Endothelial cell of umbilical vein (primary cell): ENCODE measurements at regions not wholly inside any gene's neighbourhood (a gene's known extent, or its start where the extent isn't known, plus 50 kb on each side); places are given as distances from the start of the nearest gene placed in this dataset.

Source experiments
- BruUV-seq: library from RNA; stranded (reverse); fragments of 400-500 nt; replicated peaks from 2 replicates; lab custom pipeline; 2021; lab: Mats Ljungman, UMichigan
- CTCF ChIA-PET: fragments of 300-600, 350-600 bp; sonication (Branson Sonifier 250); formaldehyde crosslinking; loops from one replicate; lab custom pipeline; 2021; ENCODE audit warnings: antibody characterized with exemption, inconsistent platforms; lab: Charles Lee
- POLR2A ChIA-PET: fragments of 300-600, 350-600 bp; sonication (Branson Sonifier 250); formaldehyde crosslinking; loops from one replicate; lab custom pipeline; 2021; ENCODE audit warnings: antibody characterized with exemption, inconsistent platforms; lab: Charles Lee
- DNase-seq: peaks from one replicate; pipeline ENCODE4 v3.0.0-alpha.2; 2011; ENCODE audit warnings: low read depth, low spot score
- FAIRE-seq: peaks from 2 replicates; lab custom pipeline; 2011; peaks lifted over from hg19 to GRCh38; lab: Jason Lieb, UNC
- H2AFZ ChIP-seq: 2 replicates; pipeline ENCODE4 v1.6.0; 2012; ENCODE audit warnings: low read depth, low read length, control low read depth, inconsistent platforms
- H3K27ac ChIP-seq: 2 replicates; pipeline ENCODE4 v1.5.1; 2011; ENCODE audit warnings: low read depth, mild to moderate bottlenecking, control low read depth, low read length, moderate library complexity; ENCODE audit not compliant: insufficient read depth
- H3K27me3 ChIP-seq, 2 experiments: 2 replicates each; pipeline versions ENCODE4 v1.6.0 to v1.6.1; 2011; ENCODE audit warnings: low read length in 2 of 2, mixed read lengths in 1 of 2; ENCODE audit not compliant: control insufficient read depth in 2 of 2, insufficient read depth in 2 of 2
- H3K36me3 ChIP-seq, 2 experiments: 2 replicates in 1 of 2; 3 replicates in 1 of 2; pipeline ENCODE4 v1.5.1; 2011; ENCODE audit warnings: low read length in 2 of 2, mild to moderate bottlenecking in 1 of 2, moderate library complexity in 1 of 2; ENCODE audit not compliant: control insufficient read depth in 2 of 2, insufficient read depth in 2 of 2; ENCODE audit errors: extremely low read depth in 1 of 2
- H3K4me1 ChIP-seq: 3 replicates; pipeline ENCODE4 v1.5.1; 2011; ENCODE audit warnings: mild to moderate bottlenecking, low read length; ENCODE audit not compliant: control insufficient read depth, insufficient read depth; ENCODE audit errors: extremely low read depth
- H3K4me2 ChIP-seq: 2 replicates; pipeline ENCODE4 v1.6.1; 2011; ENCODE audit warnings: low read length, control low read depth, mixed read lengths; ENCODE audit not compliant: insufficient read depth
- H3K4me3 ChIP-seq, 3 experiments: fragments of 200-600 bp in 1 of 3; sonication (generic), shearing (Covaris generic) in 1 of 3; replicated peaks in 1 of 3; 2 replicates each; pipeline ENCODE4 v1.5.1; 2011 to 2016; ENCODE audit warnings: control low read depth in 3 of 3, low read length in 3 of 3, mild to moderate bottlenecking in 2 of 3, inconsistent platforms in 1 of 3, low read depth in 1 of 3, moderate library complexity in 1 of 3; ENCODE audit not compliant: insufficient read depth in 1 of 3
- H3K79me2 ChIP-seq: 2 replicates; pipeline ENCODE4 v1.6.0; 2012; ENCODE audit warnings: low read length, inconsistent platforms; ENCODE audit not compliant: control insufficient read depth, insufficient read depth
- H3K9ac ChIP-seq: replicated peaks from 2 replicates; pipeline ENCODE3; 2011; ENCODE audit warnings: low read length, control low read depth; ENCODE audit not compliant: insufficient read depth; ENCODE audit errors: extremely low read depth
- H3K9me1 ChIP-seq: replicated peaks from 3 replicates; pipeline ENCODE4 v1.6.0; 2011; ENCODE audit warnings: mild to moderate bottlenecking, low read length; ENCODE audit not compliant: control insufficient read depth, insufficient read depth; ENCODE audit errors: extremely low read depth
- H3K9me3 ChIP-seq: replicated peaks from 2 replicates; pipeline ENCODE4 v1.5.1; 2012; ENCODE audit warnings: low read length, inconsistent platforms; ENCODE audit not compliant: control insufficient read depth, insufficient read depth
- H4K20me1 ChIP-seq: replicated peaks from 2 replicates; pipeline ENCODE3; 2011; ENCODE audit warnings: mild to moderate bottlenecking, low read length; ENCODE audit not compliant: control insufficient read depth, insufficient read depth; ENCODE audit errors: extremely low read depth
- EZH2 ChIP-seq: IDR thresholded peaks from 2 replicates; pipeline ENCODE4 v1.6.1; 2012; ENCODE audit warnings: borderline replicate concordance, low read depth, mild to moderate bottlenecking, moderate library complexity, low read length, inconsistent platforms; ENCODE audit not compliant: severe bottlenecking
- FOS ChIP-seq: IDR thresholded peaks from 2 replicates; pipeline ENCODE4 v1.6.1; 2011; ENCODE audit warnings: mild to moderate bottlenecking, low read length, moderate library complexity, borderline replicate concordance; ENCODE audit not compliant: insufficient read depth
- GATA2 ChIP-seq: IDR thresholded peaks from 2 replicates; pipeline ENCODE4 v1.7.0; 2011; ENCODE audit warnings: low read depth, mild to moderate bottlenecking, moderate library complexity, mixed read lengths, low read length; ENCODE audit not compliant: insufficient read length, insufficient read depth
- JUN ChIP-seq: IDR thresholded peaks from 2 replicates; pipeline ENCODE4 v1.6.1; 2011; ENCODE audit warnings: borderline replicate concordance, low read depth; ENCODE audit not compliant: insufficient read length, insufficient read depth
- MYC ChIP-seq: IDR thresholded peaks from one replicate; pipeline ENCODE4 v1.6.1; 2011; ENCODE audit warnings: mild to moderate bottlenecking, low read depth, low read length
- POLR2A ChIP-seq: IDR thresholded peaks from 2 replicates; pipeline ENCODE4 v1.6.1; 2012; ENCODE audit warnings: low read depth, mild to moderate bottlenecking, control low read depth, low read length
- POLR2AphosphoS5 ChIP-seq: IDR thresholded peaks from 2 replicates; pipeline ENCODE4 v1.6.1; 2012; ENCODE audit warnings: low read depth, mild to moderate bottlenecking, control low read depth, low read length, moderate library complexity; ENCODE audit not compliant: insufficient read depth
- dilution Hi-C: fragments of 300-500 bp; cut with MboI; formaldehyde crosslinking; loops from one replicate; pipeline ENCODE4 v1.15.0; 2019; ENCODE audit warnings: low sequenced_read_pairs; ENCODE audit not compliant: extremely low pct_ligation_motif_present
- intact Hi-C: fragments of 100-400 bp; cut with micrococcal nuclease; formaldehyde crosslinking; loops from one replicate; pipeline ENCODE4 v1.10.0; 2022
- TF ChIP-seq, protein P1 (sequence below): IDR thresholded peaks from 2 replicates; pipeline ENCODE4 v1.6.1; 2011; ENCODE audit not compliant: insufficient read depth, insufficient read length
- TF ChIP-seq, protein P2 (sequence below), 2 donors: IDR thresholded peaks; 1 replicate in 1 of 2; 2 replicates in 1 of 2; pipeline ENCODE4 v1.5.1; 2011; ENCODE audit warnings: low read length in 2 of 2, mild to moderate bottlenecking in 2 of 2, moderate library complexity in 2 of 2, control low read depth in 1 of 2, inconsistent platforms in 1 of 2, low read depth in 1 of 2; ENCODE audit not compliant: insufficient read depth in 1 of 2; ENCODE audit errors: extremely low read depth in 1 of 2

DNA sequence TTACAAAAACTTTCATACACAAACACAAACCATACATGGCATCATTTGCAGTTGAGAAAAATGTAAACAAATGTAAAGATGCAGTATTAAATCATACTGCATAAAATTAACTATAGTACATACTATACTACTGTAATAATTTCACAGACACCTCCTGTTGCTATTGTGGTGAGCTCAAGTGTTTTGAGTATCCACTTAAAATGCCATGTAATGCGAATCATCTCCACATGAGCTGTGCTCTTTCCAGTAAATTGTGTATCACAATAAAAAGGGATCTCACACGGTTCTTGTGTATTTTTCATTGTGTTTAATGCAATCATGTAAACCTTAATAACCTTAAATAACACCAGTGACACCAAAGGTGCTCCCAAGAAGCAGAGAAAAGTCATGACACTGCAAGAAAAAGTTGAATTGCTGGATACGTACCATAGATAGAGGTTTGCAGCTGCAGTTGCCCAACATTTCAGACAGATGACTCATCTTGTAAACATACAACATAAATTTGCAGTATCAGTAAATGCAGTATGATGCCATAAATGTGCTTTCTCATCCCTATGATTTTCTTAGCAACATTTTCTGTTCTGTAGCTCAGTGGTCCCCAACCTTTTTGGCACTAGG, 166.6 kb downstream of the RAP2A start:
- no peaks in the 10 kb centered on the region for H3K9me3 ChIP-seq
- DNase-seq (peak; percentile 31), FAIRE-seq (no peak)
- intact Hi-C loops: no loop called here
- peaks cover 5% of the 10 kb centered on the region for H3K4me1 ChIP-seq
- H3K36me3 ChIP-seq: no peaks in the 10 kb centered on the region
- no peak for TF ChIP-seq POLR2A
- peak; percentile 56 for TF ChIP-seq JUN
- TF ChIP-seq POLR2AphosphoS5: no peak
- TF ChIP-seq FOS: peak; percentile 52
- no peak overlapping the region for H3K9ac ChIP-seq
- no peak overlapping the region for H2AFZ ChIP-seq
- ChIA-PET CTCF (interaction anchor here (0.8 kb wide), 1 partner anchor 583 kb away, joined by 3 read pairs; no protein-coding TSS in a partner anchor), POLR2A (no interaction called here)
- dilution Hi-C loops: no loop called here
- no peak overlapping the region for H3K4me2 ChIP-seq
- no peaks in the 10 kb centered on the region for H3K79me2 ChIP-seq
- H3K27ac ChIP-seq: no peak overlapping the region
- no peaks in the 10 kb centered on the region for H4K20me1 ChIP-seq
- H3K9me1 ChIP-seq: no peaks in the 10 kb centered on the region
- H3K4me3 ChIP-seq: no peak overlapping the region
- BruUV-seq: no TSS peak
- H3K27me3 ChIP-seq: no peaks in the 10 kb centered on the region

DNA sequence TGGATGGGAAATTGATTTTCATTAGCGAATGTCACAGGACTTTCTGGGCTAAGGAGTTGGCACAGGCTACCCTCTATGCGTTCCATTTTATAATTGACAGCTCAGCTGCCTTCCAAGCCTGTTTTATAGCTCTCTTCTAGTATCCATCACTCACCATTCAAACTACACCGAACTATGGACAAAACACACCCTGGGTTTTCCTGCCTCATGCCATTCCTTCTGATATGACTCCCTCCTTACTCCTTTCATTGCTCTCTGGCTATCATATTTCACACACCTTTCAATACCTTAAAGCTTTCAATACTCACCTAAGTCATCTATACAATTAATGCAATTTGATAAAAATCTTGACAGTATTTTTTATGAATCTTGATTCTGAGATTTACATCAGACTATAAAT, 181.3 kb downstream of the RAP2A start:
- no TSS peak for BruUV-seq
- H3K27me3 ChIP-seq: peaks cover 2 to 4% of the 10 kb centered on the region in 2 experiments
- no peak for DNase-seq
- H3K9me3 ChIP-seq: no peaks in the 10 kb centered on the region
- TF ChIP-seq POLR2A: no peak
- TF ChIP-seq MYC: no peak
- TF ChIP-seq EZH2: no peak
- TF ChIP-seq POLR2AphosphoS5: no peak
- TF ChIP-seq FOS: no peak
- TF ChIP-seq, protein P1, sequence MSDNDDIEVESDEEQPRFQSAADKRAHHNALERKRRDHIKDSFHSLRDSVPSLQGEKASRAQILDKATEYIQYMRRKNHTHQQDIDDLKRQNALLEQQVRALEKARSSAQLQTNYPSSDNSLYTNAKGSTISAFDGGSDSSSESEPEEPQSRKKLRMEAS: no peak
- no peak for TF ChIP-seq GATA2
- TF ChIP-seq, protein P2, sequence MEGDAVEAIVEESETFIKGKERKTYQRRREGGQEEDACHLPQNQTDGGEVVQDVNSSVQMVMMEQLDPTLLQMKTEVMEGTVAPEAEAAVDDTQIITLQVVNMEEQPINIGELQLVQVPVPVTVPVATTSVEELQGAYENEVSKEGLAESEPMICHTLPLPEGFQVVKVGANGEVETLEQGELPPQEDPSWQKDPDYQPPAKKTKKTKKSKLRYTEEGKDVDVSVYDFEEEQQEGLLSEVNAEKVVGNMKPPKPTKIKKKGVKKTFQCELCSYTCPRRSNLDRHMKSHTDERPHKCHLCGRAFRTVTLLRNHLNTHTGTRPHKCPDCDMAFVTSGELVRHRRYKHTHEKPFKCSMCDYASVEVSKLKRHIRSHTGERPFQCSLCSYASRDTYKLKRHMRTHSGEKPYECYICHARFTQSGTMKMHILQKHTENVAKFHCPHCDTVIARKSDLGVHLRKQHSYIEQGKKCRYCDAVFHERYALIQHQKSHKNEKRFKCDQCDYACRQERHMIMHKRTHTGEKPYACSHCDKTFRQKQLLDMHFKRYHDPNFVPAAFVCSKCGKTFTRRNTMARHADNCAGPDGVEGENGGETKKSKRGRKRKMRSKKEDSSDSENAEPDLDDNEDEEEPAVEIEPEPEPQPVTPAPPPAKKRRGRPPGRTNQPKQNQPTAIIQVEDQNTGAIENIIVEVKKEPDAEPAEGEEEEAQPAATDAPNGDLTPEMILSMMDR (IDR thresholded peaks at IDR 0.05; ENCODE audit: extremely low read depth in 1 of 2, insufficient read depth in 1 of 2, low read depth in 1 of 2, low read length in 2 of 2): no peak
- no peak for TF ChIP-seq JUN
- ChIA-PET CTCF (interaction anchor here (0.6 to 0.7 kb wide), 2 partner anchors 82 to 185 kb away, joined by 3 read pairs; no protein-coding TSS in a partner anchor), POLR2A (no interaction called here)
- no peak overlapping the region for H3K27ac ChIP-seq
- no peaks in the 10 kb centered on the region for H3K4me1 ChIP-seq
- no peaks in the 10 kb centered on the region for H4K20me1 ChIP-seq
- H3K79me2 ChIP-seq: no peaks in the 10 kb centered on the region
- FAIRE-seq: no peak
- no peaks in the 10 kb centered on the region for H3K36me3 ChIP-seq
- no peak overlapping the region for H2AFZ ChIP-seq
- no peaks in the 10 kb centered on the region for H3K9me1 ChIP-seq
- H3K4me2 ChIP-seq: no peak overlapping the region
- H3K4me3 ChIP-seq: no peak overlapping the region
- dilution Hi-C loops (no loop called here), intact Hi-C loops (no loop called here)
- H3K9ac ChIP-seq: no peak overlapping the region
